ENCODE measurements at regions not wholly inside any gene's neighbourhood (a gene's known extent, or its start where the extent isn't known, plus 50 kb on each side); places are given as distances from the start of the nearest gene placed in this dataset.

DNA sequence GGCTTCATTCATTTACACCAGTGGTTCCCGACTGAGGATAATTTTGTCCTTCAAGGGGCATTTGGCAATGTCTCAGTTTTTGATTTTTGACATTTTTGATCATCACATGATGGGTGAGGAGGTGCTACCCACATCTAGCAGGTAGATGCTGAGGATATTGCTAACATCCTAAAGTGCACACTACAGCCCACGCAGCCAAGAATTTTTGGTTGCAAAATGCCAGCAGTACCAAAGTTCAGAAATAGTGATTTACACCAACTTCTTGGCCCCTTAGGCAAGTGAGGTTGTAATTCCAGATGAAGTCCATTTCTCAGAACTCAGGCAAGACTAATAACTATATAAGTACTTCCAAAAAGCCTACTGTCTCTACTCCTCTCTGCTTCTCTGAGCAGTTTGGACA, 80.1 kb upstream of the TSHZ2 start:
- Mint-ChIP-seq H3K27ac (no peak overlapping the region), H3K9me3 (ENCODE audit: insufficient read depth) (no peaks in the 10 kb centered on the region), H3K27me3 (peaks cover 19% of the 10 kb centered on the region), H3K4me3 (no peak overlapping the region), H3K4me1 (peaks cover 2% of the 10 kb centered on the region)
- no peak overlapping the region for H3K4me3 ChIP-seq (ENCODE audit: control extremely low read depth in 1 of 5, extremely low read depth in 1 of 5, insufficient read depth in 1 of 5, low read depth in 2 of 5, low read length in 4 of 5)
- no peaks in the 10 kb centered on the region for H3K9me3 ChIP-seq (ENCODE audit: control extremely low read depth in 1 of 3, control insufficient read depth in 2 of 3, insufficient read depth in 1 of 3, low read length in 2 of 3)
- intact Hi-C loops (cut with micrococcal nuclease), result no loop called here
- no peaks in the 10 kb centered on the region for H3K79me2 ChIP-seq (ENCODE audit: control insufficient read depth, insufficient read depth, low read length)
- no peak overlapping the region for H3K9ac ChIP-seq (ENCODE audit: low read length)
- H3K27ac ChIP-seq (ENCODE audit: low read length in 2 of 2), result no peak overlapping the region
- ChIA-PET CTCF (no interaction called here), POLR2A (no interaction called here)
- H3K4me2 ChIP-seq (replicated peaks; ENCODE audit: low read depth, low read length, poor library complexity, severe bottlenecking), result no peak overlapping the region
- no peak overlapping the region for H2AFZ ChIP-seq (ENCODE audit: insufficient read depth, low read depth, low read length, poor library complexity, severe bottlenecking)
- H4K20me1 ChIP-seq (ENCODE audit: control insufficient read depth, insufficient read depth, low read length, poor library complexity, severe bottlenecking), result no peaks in the 10 kb centered on the region
- H3K4me1 ChIP-seq (ENCODE audit: control insufficient read depth in 2 of 2, insufficient read depth in 2 of 2, low read length in 2 of 2), result no peaks in the 10 kb centered on the region
- no peaks in the 10 kb centered on the region for H3K27me3 ChIP-seq (replicated peaks in 1 of 4; ENCODE audit: control extremely low read depth in 1 of 4, control insufficient read depth in 3 of 4, insufficient read depth in 4 of 4, low read length in 3 of 4)
- no peak for DNase-seq
- no CpG with 5 or more reads among the region's 2 CpGs for WGBS (ENCODE audit: insufficient coverage)
- H3K36me3 ChIP-seq (replicated peaks in 1 of 2; ENCODE audit: control extremely low read depth in 1 of 2, control insufficient read depth in 1 of 2, extremely low read depth in 1 of 2, insufficient read depth in 2 of 2, low read length in 1 of 2), result no peaks in the 10 kb centered on the region
- no peak for ATAC-seq (ENCODE audit: low read depth)
- TF ChIP-seq, protein P1, sequence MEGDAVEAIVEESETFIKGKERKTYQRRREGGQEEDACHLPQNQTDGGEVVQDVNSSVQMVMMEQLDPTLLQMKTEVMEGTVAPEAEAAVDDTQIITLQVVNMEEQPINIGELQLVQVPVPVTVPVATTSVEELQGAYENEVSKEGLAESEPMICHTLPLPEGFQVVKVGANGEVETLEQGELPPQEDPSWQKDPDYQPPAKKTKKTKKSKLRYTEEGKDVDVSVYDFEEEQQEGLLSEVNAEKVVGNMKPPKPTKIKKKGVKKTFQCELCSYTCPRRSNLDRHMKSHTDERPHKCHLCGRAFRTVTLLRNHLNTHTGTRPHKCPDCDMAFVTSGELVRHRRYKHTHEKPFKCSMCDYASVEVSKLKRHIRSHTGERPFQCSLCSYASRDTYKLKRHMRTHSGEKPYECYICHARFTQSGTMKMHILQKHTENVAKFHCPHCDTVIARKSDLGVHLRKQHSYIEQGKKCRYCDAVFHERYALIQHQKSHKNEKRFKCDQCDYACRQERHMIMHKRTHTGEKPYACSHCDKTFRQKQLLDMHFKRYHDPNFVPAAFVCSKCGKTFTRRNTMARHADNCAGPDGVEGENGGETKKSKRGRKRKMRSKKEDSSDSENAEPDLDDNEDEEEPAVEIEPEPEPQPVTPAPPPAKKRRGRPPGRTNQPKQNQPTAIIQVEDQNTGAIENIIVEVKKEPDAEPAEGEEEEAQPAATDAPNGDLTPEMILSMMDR (IDR thresholded peaks at IDR 0.05), result no peak
- no peak for TF ChIP-seq EZH2 (IDR thresholded peaks at IDR 0.05; ENCODE audit: borderline replicate concordance, insufficient read depth, low read depth, low read length, poor library complexity, severe bottlenecking)

DNA sequence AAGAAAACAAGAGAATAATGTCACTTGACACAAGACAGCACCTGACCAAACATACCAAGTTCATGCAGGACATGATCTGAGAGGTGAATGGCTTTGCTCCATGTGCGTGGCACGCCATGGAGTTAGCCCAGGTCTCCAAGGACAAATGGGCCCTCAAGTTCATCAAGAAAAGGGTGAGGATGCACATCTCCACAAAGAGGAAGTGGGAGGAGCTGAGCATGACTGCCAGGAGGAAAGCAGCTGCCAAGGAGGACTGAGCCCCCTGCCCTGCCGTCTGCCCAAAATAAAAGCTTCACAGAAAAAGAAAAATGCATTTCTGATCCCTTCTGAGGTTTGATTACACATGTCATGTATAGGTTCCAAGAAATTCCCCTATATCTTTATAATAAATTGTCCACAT, 82.0 kb upstream of the TSHZ2 start:
- Histone ChIP-seq H3K9me3 (ENCODE audit: control extremely low read depth in 1 of 3, control insufficient read depth in 2 of 3, insufficient read depth in 1 of 3, low read length in 2 of 3) (no peaks in the 10 kb centered on the region), H3K36me3 (replicated peaks in 1 of 2; ENCODE audit: control extremely low read depth in 1 of 2, control insufficient read depth in 1 of 2, extremely low read depth in 1 of 2, insufficient read depth in 2 of 2, low read length in 1 of 2) (no peaks in the 10 kb centered on the region), H3K4me2 (replicated peaks; ENCODE audit: low read depth, low read length, poor library complexity, severe bottlenecking) (no peak overlapping the region), H3K27me3 (replicated peaks in 1 of 4; ENCODE audit: control extremely low read depth in 1 of 4, control insufficient read depth in 3 of 4, insufficient read depth in 4 of 4, low read length in 3 of 4) (no peaks in the 10 kb centered on the region), H2AFZ (ENCODE audit: insufficient read depth, low read depth, low read length, poor library complexity, severe bottlenecking) (no peak overlapping the region), H3K79me2 (ENCODE audit: control insufficient read depth, insufficient read depth, low read length) (no peaks in the 10 kb centered on the region), H3K27ac (ENCODE audit: low read length in 2 of 2) (no peak overlapping the region), H4K20me1 (ENCODE audit: control insufficient read depth, insufficient read depth, low read length, poor library complexity, severe bottlenecking) (no peaks in the 10 kb centered on the region), H3K4me3 (ENCODE audit: control extremely low read depth in 1 of 5, extremely low read depth in 1 of 5, insufficient read depth in 1 of 5, low read depth in 2 of 5, low read length in 4 of 5) (no peak overlapping the region), H3K9ac (ENCODE audit: low read length) (no peak overlapping the region), H3K4me1 (ENCODE audit: control insufficient read depth in 2 of 2, insufficient read depth in 2 of 2, low read length in 2 of 2) (no peaks in the 10 kb centered on the region)
- WGBS (ENCODE audit: insufficient coverage), result 63% methylated on average over 1 of the region's 3 CpGs
- Mint-ChIP-seq H3K9me3 (ENCODE audit: insufficient read depth) (no peaks in the 10 kb centered on the region), H3K4me1 (no peaks in the 10 kb centered on the region), H3K27ac (no peak overlapping the region), H3K27me3 (peaks cover 22% of the 10 kb centered on the region), H3K4me3 (no peak overlapping the region)
- ATAC-seq (ENCODE audit: low read depth) (no peak), DNase-seq (no peak)
- ChIA-PET POLR2A (no interaction called here), CTCF (no interaction called here)
- intact Hi-C loops (cut with micrococcal nuclease), result no loop called here
- TF ChIP-seq, protein P1 (IDR thresholded peaks at IDR 0.05), result no peak
- no peak for TF ChIP-seq EZH2 (IDR thresholded peaks at IDR 0.05; ENCODE audit: borderline replicate concordance, insufficient read depth, low read depth, low read length, poor library complexity, severe bottlenecking)
